Lower lobe of right lung (tissue), 2 donors: ENCODE measurements at regions not wholly inside any gene's neighbourhood (a gene's known extent, or its start where the extent isn't known, plus 50 kb on each side); places are given as distances from the start of the nearest gene placed in this dataset.

Source experiments
- ATAC-seq, 2 donors: fragments of 200-7000 bp; cut with Tn5 transposase; one replicate each; pipeline ENCODE4 v1.9.1; 2020 to 2022; ENCODE audit warnings: mild to moderate bottlenecking in 2 of 2, moderate library complexity in 2 of 2
- DNase-seq: peaks from one replicate; pipeline ENCODE4 v3.0.0-alpha.2; 2020
- H3K27ac ChIP-seq: fragments of 200-600 bp; one replicate; pipeline ENCODE4 v1.8.0; 2022
- H3K27me3 ChIP-seq: fragments of 200-600 bp; one replicate; pipeline ENCODE4 v1.8.0; 2022; ENCODE audit warnings: low read depth
- H3K36me3 ChIP-seq: fragments of 200-600 bp; one replicate; pipeline ENCODE4 v1.8.0; 2022; ENCODE audit warnings: mild to moderate bottlenecking
- H3K4me1 ChIP-seq: fragments of 200-600 bp; one replicate; pipeline ENCODE4 v1.8.0; 2022
- H3K4me3 ChIP-seq: fragments of 200-600 bp; one replicate; pipeline ENCODE4 v1.8.0; 2022; ENCODE audit warnings: mild to moderate bottlenecking
- H3K9me3 ChIP-seq: fragments of 200-600 bp; one replicate; pipeline ENCODE4 v1.8.0; 2022
- intact Hi-C: fragments of 100-400 bp; cut with DNase I; formaldehyde crosslinking; loops from one replicate; pipeline ENCODE4 v1.11.0; 2022
- TF ChIP-seq, protein P1 (sequence below): fragments of 200-600 bp; IDR thresholded peaks from one replicate; pipeline ENCODE4 v1.8.0; 2022; ENCODE audit warnings: antibody characterized with exemption, mild to moderate bottlenecking
- donor health status: DM: no; HTN: yes; CAD: no; lungs with severe emphysema.

DNA sequence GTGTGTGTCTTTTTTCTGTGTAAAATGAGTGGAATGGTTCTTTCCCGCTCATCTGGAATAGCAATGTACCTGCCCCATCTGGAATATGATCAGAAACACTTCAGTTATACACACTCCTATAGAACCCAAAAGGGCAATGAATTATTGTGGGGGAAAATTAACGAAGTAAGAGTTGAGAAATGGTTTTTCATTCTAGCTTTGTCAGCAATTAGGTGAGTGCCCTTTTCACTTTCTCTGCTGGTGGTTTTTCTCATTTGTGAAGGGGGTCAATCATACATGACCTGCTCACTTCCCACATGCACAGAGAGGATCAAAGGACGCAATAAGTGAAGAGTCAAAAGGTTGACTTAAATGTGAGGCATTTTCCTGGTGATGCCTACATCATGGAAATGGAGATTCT is 168.0 kb downstream of the HS3ST3B1 start:
- ATAC-seq = no peak

DNA sequence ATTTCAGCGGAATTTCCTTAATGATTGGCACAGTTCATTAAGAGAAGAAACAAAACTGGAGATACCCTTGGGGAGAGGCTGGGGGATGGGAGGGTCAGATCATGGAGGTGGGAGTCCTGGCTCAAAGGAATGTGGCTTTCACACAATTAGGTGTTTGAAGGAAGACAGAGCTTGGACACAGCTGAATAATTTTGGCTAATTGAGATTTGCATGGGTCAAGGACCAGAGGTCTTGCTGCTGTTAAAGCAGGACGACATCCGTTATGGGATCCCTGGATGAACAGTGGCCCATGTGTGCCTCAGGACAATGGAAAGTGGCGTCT is 160.3 kb downstream of the HS3ST3B1 start:
- H3K4me3 ChIP-seq = no peak overlapping the region
- intact Hi-C loops = no loop called here
- TF ChIP-seq, protein P1, sequence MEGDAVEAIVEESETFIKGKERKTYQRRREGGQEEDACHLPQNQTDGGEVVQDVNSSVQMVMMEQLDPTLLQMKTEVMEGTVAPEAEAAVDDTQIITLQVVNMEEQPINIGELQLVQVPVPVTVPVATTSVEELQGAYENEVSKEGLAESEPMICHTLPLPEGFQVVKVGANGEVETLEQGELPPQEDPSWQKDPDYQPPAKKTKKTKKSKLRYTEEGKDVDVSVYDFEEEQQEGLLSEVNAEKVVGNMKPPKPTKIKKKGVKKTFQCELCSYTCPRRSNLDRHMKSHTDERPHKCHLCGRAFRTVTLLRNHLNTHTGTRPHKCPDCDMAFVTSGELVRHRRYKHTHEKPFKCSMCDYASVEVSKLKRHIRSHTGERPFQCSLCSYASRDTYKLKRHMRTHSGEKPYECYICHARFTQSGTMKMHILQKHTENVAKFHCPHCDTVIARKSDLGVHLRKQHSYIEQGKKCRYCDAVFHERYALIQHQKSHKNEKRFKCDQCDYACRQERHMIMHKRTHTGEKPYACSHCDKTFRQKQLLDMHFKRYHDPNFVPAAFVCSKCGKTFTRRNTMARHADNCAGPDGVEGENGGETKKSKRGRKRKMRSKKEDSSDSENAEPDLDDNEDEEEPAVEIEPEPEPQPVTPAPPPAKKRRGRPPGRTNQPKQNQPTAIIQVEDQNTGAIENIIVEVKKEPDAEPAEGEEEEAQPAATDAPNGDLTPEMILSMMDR = no peak
- no peaks in the 10 kb centered on the region for H3K36me3 ChIP-seq
- no peaks in the 10 kb centered on the region for H3K27me3 ChIP-seq
- ATAC-seq (no peak), DNase-seq (no peak)
- H3K9me3 ChIP-seq = no peaks in the 10 kb centered on the region
- no peak overlapping the region for H3K27ac ChIP-seq
- no peaks in the 10 kb centered on the region for H3K4me1 ChIP-seq

More for the DNA sequence above, 168.0 kb downstream of the HS3ST3B1 start:
- H3K4me3 ChIP-seq = no peak overlapping the region
- H3K27ac ChIP-seq = no peak overlapping the region
- H3K36me3 ChIP-seq = no peaks in the 10 kb centered on the region
- TF ChIP-seq, protein P1 = no peak
- intact Hi-C loops = no loop called here
- H3K9me3 ChIP-seq = no peaks in the 10 kb centered on the region
- no peaks in the 10 kb centered on the region for H3K4me1 ChIP-seq
- no peak for DNase-seq
- no peaks in the 10 kb centered on the region for H3K27me3 ChIP-seq

DNA sequence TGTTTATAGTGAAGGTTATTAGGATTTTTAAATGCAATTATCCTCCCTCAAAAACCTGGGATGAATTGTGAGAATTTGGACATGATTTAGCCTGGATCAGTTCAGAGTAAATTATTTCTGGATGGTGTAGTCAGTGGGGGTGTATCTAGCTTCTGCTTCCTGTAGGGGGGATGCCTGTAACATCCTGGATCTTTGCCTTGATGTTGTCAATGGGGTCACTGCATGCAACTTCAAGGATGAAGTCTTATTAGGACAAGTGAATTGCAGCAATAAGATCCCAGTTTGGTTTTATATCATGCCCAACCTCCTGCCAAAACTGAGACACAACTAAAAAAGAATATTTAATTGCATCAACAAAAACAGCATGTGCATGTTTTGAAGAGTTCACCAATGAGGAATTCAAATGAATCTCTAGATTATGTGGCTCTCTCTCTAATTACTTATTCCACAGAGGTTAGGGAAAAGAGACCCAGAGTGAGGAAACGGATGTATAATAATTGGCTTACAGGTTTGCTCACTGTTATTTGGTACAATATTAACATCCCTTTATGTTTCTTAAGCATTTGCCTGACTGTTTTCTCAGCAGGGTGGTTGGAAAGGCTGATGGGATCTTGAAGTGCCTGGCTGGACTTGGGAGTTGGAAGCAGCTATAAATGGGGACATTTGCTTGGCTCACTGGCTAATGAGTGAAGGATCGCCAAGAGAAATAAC is 159.8 kb downstream of the HS3ST3B1 start:
- Histone ChIP-seq H3K27me3 (no peaks in the 10 kb centered on the region), H3K27ac (no peak overlapping the region), H3K4me1 (no peaks in the 10 kb centered on the region), H3K36me3 (no peaks in the 10 kb centered on the region), H3K4me3 (no peak overlapping the region), H3K9me3 (no peaks in the 10 kb centered on the region)
- ATAC-seq (no peak), DNase-seq (no peak)
- TF ChIP-seq, protein P1 = no peak
- intact Hi-C loops = no loop called here

DNA sequence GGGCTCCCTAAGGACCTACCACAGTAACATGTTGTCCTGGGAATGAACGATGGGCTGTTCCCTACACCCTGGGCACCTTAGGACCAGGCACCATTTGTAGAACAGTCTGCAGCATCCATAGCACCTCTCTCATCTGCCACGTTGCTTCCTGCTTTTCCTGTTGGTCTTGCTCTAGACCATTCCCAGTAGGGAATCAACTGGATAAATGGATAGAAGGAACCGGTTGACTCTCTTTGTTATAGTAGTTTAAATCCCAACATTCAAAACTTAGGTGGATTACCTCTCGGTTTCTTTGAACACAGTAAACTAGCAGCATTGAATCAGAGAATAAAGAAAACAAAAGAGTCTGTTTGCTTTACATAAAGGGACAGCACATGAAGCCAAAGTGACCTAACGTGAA is 159.1 kb downstream of the HS3ST3B1 start:
- H3K4me1 ChIP-seq = no peaks in the 10 kb centered on the region
- no peaks in the 10 kb centered on the region for H3K9me3 ChIP-seq
- TF ChIP-seq, protein P1 = no peak
- H3K27ac ChIP-seq = no peak overlapping the region
- H3K27me3 ChIP-seq = no peaks in the 10 kb centered on the region
- H3K36me3 ChIP-seq = no peaks in the 10 kb centered on the region
- DNase-seq (no peak), ATAC-seq (no peak)
- intact Hi-C loops = no loop called here
- no peak overlapping the region for H3K4me3 ChIP-seq

DNA sequence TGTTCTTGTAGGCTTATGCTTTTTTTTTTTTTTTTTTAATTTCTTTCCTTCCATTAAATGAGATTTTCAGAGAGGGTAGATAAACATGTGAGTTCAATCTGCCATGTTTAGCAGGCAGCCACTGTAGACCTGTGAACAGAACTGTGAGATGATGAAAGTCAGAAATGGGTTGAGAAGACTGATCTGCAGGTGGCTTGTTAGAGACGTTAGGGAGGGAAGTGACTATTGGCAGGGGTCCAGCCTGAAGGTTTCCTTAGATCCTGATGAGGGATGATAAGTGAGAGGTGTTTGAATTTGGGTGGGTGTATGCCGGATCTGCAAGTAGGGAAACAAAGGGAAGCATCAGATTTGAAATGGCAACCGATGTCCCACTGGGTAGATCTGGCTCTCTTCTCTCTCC is 157.8 kb downstream of the HS3ST3B1 start:
- Histone ChIP-seq H3K36me3 (no peaks in the 10 kb centered on the region), H3K27ac (no peak overlapping the region), H3K27me3 (no peaks in the 10 kb centered on the region), H3K4me3 (no peak overlapping the region), H3K4me1 (no peaks in the 10 kb centered on the region), H3K9me3 (no peaks in the 10 kb centered on the region)
- DNase-seq = no peak
- intact Hi-C loops = no loop called here
- TF ChIP-seq, protein P1 = no peak
- no peak for ATAC-seq
